GM21529 (cell line): ENCODE measurements at regions not wholly inside any gene's neighbourhood (a gene's known extent, or its start where the extent isn't known, plus 50 kb on each side); places are given as distances from the start of the nearest gene placed in this dataset.

Experiments
- ATAC-seq: cut with Tn5 transposase; IDR thresholded peaks from one replicate; pipeline ENCODE4 v1.9.1; 2021; ENCODE audit not compliant: unreplicated experiment

- ATAC-seq = no peak
Measured at GRCh38 chr17:77664097-77664729, 294.3 kb upstream of the TNRC6C start.

DNA sequence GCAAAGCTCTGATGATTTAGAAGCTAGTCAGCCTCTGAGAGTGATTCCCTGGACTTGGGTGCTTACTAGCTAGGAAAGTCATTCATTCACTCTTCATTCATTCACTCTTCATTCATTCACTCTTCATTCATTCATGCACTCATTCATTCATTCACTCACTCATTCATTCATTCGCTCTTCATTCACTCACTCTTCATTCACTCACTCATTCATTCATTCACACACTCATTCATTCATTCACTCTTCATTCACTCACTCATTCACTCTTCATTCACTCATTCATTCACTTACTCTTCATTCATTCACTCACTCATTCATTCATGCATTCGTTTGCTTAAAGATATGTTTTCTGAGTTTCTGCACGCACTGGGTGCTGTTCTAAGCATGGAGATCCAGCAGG is 292.7 kb upstream of the TNRC6C start:
- no peak for ATAC-seq

GRCh38 chr17:77666462-77666861 is 292.0 kb upstream of the TNRC6C start:
- no peak for ATAC-seq

GRCh38 chr17:77666881-77667395 is 291.6 kb upstream of the TNRC6C start:
- no peak for ATAC-seq

DNA sequence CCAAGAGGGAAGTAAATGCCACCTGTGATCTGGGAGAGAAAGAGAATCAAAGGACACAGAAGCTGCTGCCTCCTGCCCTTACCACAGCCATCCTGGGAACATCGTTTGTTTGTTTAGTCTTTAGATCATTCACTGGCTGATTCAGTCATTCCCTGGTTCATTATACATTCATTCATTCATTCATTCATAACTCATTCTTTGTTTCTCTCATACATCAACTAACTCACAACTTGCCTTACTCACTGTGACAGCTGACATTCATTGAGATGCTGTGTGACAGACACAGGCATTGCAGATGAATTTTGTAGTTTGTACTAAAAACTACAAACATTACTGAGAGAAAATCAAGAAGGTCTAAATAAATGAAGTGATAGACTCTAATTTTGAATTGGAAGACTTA is 291.0 kb upstream of the TNRC6C start:
- ATAC-seq = no peak

DNA sequence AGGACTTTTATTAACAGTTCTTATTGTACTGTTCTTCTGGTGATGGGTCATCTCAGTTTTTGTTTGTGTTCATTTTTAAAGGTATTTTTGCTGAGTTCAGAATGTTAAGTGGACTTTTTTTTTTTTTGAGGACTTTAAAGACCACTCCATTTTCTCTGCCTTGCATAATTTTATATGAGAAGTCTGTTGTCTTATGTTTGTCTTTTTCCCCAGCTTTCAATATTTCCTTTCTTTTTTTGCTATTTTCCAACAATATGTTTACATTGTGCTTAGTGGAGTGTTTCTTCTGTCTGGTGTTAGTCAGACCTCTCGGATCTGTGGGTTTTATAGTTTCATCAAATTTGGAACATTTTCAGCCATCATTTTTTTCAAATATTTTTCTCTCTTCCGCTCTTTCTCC is 290.0 kb upstream of the TNRC6C start:
- no peak for ATAC-seq

GRCh38 chr17:77670173-77670572 is 288.3 kb upstream of the TNRC6C start:
- ATAC-seq = no peak

DNA sequence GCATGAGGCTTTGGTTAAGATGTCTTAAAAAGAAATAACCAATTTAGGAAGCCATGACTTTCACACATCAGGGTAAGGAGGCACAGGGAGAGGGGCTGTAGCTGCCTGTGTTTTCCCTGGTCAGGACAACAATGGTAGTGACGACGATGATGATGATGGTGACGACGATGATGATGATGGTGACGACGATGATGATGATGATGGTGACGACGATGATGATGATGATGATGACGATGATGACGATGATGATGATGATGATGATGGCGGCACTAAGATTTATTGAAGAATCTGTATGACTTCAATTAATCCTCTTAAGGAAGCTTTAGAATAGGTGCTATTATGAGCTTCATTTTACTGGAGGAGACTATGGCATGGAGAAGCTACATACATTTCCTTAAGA is 284.1 kb upstream of the TNRC6C start:
- ATAC-seq = no peak

DNA sequence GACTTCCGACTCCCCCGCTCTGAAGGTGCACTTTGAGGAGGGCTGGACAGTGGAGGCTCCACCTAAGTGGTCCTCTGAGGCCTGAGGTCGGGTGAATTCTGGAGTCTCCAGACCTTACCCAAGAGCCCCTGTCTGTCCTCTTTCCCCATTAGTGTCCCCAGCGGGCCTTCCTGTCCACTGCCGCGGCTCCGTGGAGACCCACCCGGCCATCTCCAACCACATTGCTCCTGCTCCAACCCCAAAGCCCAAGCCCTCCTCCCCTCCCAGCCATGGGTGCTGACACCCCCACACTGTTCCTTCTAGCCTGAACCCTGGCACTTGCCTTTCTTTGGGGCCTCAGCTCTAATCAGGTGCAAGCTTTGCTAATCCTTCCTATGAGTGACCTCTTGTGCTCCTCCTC is 283.1 kb upstream of the TNRC6C start:
- no peak for ATAC-seq

- no peak for ATAC-seq
Measured at GRCh38 chr17:77675816-77676215, 282.7 kb upstream of the TNRC6C start.

- ATAC-seq = no peak
Measured at GRCh38 chr17:77676237-77676661, 282.3 kb upstream of the TNRC6C start.

- ATAC-seq = no peak
Measured at GRCh38 chr17:77677211-77677610, 281.3 kb upstream of the TNRC6C start.

DNA sequence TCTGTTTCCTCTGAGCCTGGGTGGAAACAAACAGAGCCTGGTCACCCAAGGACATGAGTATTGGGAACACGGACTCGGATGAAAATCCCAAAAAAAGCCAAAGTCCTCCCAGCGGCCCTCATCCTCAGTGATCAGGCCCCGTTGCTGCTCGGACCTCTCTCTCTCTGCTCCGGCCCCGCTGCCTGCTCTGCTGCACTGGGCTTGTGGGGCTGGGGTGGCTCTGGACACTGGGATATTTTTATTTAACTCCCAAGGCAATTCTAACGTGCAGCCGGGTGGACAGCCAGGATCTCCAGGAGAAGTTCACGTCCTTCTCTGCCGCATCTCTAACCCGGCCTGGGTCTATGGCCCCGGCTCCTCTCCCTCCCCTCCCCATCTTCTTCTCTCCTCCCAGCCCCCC is 280.9 kb upstream of the TNRC6C start:
- no peak for ATAC-seq

DNA sequence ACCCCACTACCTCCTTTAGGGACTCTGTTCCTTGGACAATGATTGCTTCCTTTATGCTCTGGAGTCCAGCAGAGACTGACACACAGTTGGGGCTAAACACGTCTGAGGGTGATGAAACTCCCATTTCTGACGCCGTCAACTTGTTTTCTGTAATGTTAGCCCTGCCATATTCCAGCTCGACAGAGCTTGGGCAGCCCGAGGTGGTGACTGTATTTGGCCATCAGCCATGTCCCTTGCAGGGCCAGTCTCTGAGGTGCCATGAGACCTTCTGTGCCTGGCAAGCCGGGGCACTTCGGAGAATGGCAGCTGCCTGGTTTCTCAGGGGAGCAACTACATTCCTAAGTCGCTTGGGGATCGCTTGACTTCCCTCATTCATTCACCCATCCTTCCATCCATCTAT is 278.9 kb upstream of the TNRC6C start:
- no peak for ATAC-seq

DNA sequence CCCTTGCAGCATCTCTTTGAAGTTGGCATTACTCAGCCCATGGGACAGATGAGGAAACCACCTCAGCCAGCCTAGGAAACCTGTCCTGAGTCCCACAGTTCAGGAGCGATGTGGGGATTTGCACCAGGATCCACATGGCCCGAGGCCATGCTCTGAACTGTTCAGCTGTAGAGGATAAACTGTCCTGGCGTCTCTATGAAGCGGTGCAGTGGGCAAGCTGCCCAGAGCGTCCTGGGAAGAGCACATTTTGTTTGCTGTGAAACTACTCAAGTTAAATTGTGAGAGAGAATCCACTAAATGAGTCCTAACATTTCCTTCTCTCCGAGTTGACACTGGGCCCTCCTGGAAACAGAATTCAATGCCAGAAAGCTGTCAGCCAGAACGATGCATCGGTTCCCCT is 276.6 kb upstream of the TNRC6C start:
- ATAC-seq = no peak

DNA sequence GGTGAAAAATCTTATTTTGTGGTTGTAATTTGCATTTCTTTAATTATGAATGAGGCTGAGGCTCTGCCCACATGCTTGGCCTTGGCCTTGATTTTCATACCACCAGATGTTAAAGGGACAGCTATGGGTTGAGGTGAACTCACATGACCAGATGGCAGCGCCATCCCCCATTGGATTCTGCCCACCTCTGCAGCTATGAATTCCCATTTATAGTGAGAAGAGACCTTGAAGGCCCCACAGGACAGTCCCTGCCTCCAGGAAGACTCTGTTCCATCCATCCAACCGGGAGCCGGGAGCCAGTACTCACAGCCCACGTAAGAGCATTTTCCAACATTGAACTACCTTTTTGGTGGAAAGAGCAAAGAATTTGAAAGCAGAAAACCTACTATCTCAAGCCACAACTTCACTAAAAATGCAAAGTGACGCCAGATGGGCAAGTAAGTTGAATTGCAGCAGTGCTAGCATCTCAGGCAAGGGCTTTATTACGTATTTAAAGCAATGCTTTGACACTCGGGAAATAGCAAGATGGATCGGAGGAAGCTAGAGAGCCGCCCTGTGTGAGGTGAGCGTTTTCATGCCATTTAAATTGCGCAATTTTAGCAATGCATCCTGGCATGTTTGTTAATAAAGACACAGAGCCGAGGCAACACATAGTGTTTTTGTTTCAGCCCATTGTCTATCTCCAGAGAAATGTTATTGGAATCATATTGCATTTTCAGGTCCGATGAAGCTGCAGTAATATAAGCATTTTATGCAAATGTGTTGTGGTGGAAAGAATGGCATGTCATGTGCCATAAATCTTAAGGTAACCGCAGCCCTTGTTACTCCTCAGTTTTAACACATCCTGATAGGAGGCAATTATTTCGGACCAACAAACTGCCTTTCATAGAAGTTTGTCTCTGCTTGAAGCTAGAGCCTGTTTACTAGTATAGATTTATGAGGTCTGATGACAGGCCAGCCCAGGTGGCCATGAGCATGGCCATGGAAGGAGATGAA is 273.4 kb upstream of the TNRC6C start:
- ATAC-seq = no peak

- ATAC-seq = no peak
Measured at GRCh38 chr17:77685881-77686486, 272.5 kb upstream of the TNRC6C start.

DNA sequence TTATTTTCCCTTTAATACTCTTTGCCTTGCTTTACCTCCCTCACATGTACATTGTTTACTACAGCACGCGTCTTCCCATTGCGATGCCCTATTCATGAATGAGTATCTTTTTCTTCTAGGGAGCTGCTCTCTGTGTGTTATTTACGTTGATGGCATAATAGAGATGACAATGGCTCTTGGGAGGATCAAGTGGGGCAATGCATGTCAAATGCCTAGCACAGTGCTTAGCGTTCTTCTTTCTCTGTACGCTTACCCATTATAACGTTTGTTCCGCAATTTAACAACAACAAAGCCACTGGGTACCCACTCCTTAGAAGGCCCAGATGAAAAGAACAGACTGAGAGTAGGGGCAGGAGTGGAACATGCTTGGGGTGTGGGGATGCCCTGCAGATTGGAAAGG is 271.6 kb upstream of the TNRC6C start:
- ATAC-seq = no peak

DNA sequence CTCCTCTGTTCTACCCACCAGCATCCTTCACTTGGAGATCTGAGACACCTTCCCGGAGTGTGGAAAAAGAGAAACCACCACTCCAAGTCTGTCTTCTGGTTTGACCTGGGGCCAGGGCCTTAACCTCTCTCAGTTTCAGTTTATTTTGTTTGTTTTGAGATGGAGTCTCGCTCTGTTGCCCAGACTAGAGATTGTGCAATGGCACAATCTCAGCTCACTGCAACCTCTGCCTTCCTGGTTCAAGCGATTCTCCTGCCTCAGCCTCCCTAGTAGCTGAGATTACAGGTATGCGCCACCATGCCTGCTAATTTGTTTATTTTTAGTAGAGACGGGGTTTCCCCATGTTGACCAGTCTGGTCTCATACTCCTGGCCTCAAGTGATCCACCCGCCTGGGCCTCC is 271.1 kb upstream of the TNRC6C start:
- ATAC-seq = no peak

- ATAC-seq = no peak
Measured at GRCh38 chr17:77687921-77688320, 270.6 kb upstream of the TNRC6C start.

- ATAC-seq = no peak
Measured at GRCh38 chr17:77688369-77688768, 270.1 kb upstream of the TNRC6C start.
